ENCODE measurements at regions not wholly inside any gene's neighbourhood (a gene's known extent, or its start where the extent isn't known, plus 50 kb on each side); places are given as distances from the start of the nearest gene placed in this dataset.

- H3K27me3 Mint-ChIP-seq (ENCODE audit: low read depth in 3 of 3), result peaks cover 0 to 3% (median 0%) of the 10 kb centered on the region in 3 donors
- H3K36me3 Mint-ChIP-seq, result peaks cover 0 to 2% of the 10 kb centered on the region in 2 donors
- H3K9me3 Mint-ChIP-seq, result peaks cover 0 to 6% (median 0%) of the 10 kb centered on the region in 7 donors
- H3K36me3 ChIP-seq (replicated peaks in 1 of 2; ENCODE audit: control insufficient read depth in 1 of 2, insufficient read depth in 2 of 2, low read length in 2 of 2), result no peaks in the 10 kb centered on the region
- no peaks in the 10 kb centered on the region for H3K9me3 ChIP-seq (replicated peaks in 1 of 2; ENCODE audit: control insufficient read depth in 1 of 2, insufficient read depth in 1 of 2, low read length in 2 of 2)
- no peak overlapping the region for H3K4me3 Mint-ChIP-seq
- no peaks in the 10 kb centered on the region for H4K20me1 ChIP-seq (ENCODE audit: insufficient read depth, low read length)
- intact Hi-C loops (cut with micrococcal nuclease), result no loop called here
- peak overlapping the region in 1 of 7 donors; percentile 61 for H3K27ac Mint-ChIP-seq
- peaks cover 0 to 3% of the 10 kb centered on the region in 2 donors for H3K4me1 ChIP-seq (ENCODE audit: control insufficient read depth in 1 of 2, insufficient read depth in 2 of 2, low read length in 2 of 2)
- no peak overlapping the region for H3K4me2 ChIP-seq (replicated peaks; ENCODE audit: extremely low read depth, low read length, poor library complexity, severe bottlenecking)
- H3K27ac ChIP-seq (ENCODE audit: low read depth in 1 of 2, low read length in 2 of 2), result no peak overlapping the region
- no peaks in the 10 kb centered on the region for H3K79me2 ChIP-seq (ENCODE audit: insufficient read depth, low read length)
- H3K27me3 ChIP-seq (ENCODE audit: control insufficient read depth in 2 of 2, insufficient read depth in 2 of 2, low read length in 2 of 2), result no peaks in the 10 kb centered on the region
- DNase-seq, result no peak
- no peak overlapping the region for H3K9ac ChIP-seq (ENCODE audit: insufficient read depth, low read length, poor library complexity, severe bottlenecking)
- no peak overlapping the region for H3K4me3 ChIP-seq (replicated peaks in 1 of 3; ENCODE audit: low read depth in 2 of 3, low read length in 3 of 3)
- peaks cover 8% of the 10 kb centered on the region for H3K4me1 Mint-ChIP-seq
- WGBS (ENCODE audit: insufficient coverage), result 100% methylated on average over 4 of the region's 7 CpGs
- no peak for TF ChIP-seq CTCF (IDR thresholded peaks at IDR 0.05)
- no peak overlapping the region for H2AFZ ChIP-seq (ENCODE audit: insufficient read depth, low read depth, low read length, poor library complexity, severe bottlenecking)
Measured at GRCh38 chr1:212158912-212159796, 123.6 kb downstream of the DTL start.

- H3K27ac Mint-ChIP-seq, result no peak overlapping the region
- H3K4me3 ChIP-seq (replicated peaks in 1 of 3; ENCODE audit: low read depth in 2 of 3, low read length in 3 of 3), result no peak overlapping the region
- DNase-seq, result no peak
Measured at GRCh38 chr1:212161231-212161781, 123.9 kb upstream of the PPP2R5A start.

More at GRCh38 chr1:212161231-212161781, 123.9 kb upstream of the PPP2R5A start:
- 29% methylated on average over 1 of the region's 2 CpGs for WGBS (ENCODE audit: insufficient coverage)
- intact Hi-C loops (cut with micrococcal nuclease), result no loop called here
- Mint-ChIP-seq H3K4me1 (peaks cover 8% of the 10 kb centered on the region), H3K4me3 (no peak overlapping the region), H3K9me3 (peaks cover 0 to 6% (median 0%) of the 10 kb centered on the region in 7 donors), H3K27me3 (ENCODE audit: low read depth in 3 of 3) (peaks cover 0 to 2% (median 0%) of the 10 kb centered on the region in 3 donors), H3K36me3 (peaks cover 0 to 2% of the 10 kb centered on the region in 2 donors)
- no peaks in the 10 kb centered on the region for H4K20me1 ChIP-seq (ENCODE audit: insufficient read depth, low read length)
- H3K9me3 ChIP-seq (replicated peaks in 1 of 2; ENCODE audit: control insufficient read depth in 1 of 2, insufficient read depth in 1 of 2, low read length in 2 of 2), result no peaks in the 10 kb centered on the region
- H2AFZ ChIP-seq (ENCODE audit: insufficient read depth, low read depth, low read length, poor library complexity, severe bottlenecking), result peak overlapping the region; percentile 39
- TF ChIP-seq CTCF (IDR thresholded peaks at IDR 0.05), result no peak
- H3K27ac ChIP-seq (ENCODE audit: low read depth in 1 of 2, low read length in 2 of 2), result no peak overlapping the region
- no peak overlapping the region for H3K4me2 ChIP-seq (replicated peaks; ENCODE audit: extremely low read depth, low read length, poor library complexity, severe bottlenecking)
- H3K36me3 ChIP-seq (replicated peaks in 1 of 2; ENCODE audit: control insufficient read depth in 1 of 2, insufficient read depth in 2 of 2, low read length in 2 of 2), result no peaks in the 10 kb centered on the region
- no peak overlapping the region for H3K9ac ChIP-seq (ENCODE audit: insufficient read depth, low read length, poor library complexity, severe bottlenecking)
- H3K4me1 ChIP-seq (ENCODE audit: control insufficient read depth in 1 of 2, insufficient read depth in 2 of 2, low read length in 2 of 2), result peaks cover 0 to 3% of the 10 kb centered on the region in 2 donors
- H3K27me3 ChIP-seq (ENCODE audit: control insufficient read depth in 2 of 2, insufficient read depth in 2 of 2, low read length in 2 of 2), result no peaks in the 10 kb centered on the region
- no peaks in the 10 kb centered on the region for H3K79me2 ChIP-seq (ENCODE audit: insufficient read depth, low read length)
